ENCODE measurements at regions not wholly inside any gene's neighbourhood (a gene's known extent, or its start where the extent isn't known, plus 50 kb on each side); places are given as distances from the start of the nearest gene placed in this dataset.
"Not testable (repeated sequence)": the region's sequence is repeated elsewhere in the genome, so short reads cannot be mapped to it uniquely, and the experiment has no call there.

- DNase-seq (ENCODE audit: low read depth) = no peak
- H3K4me3 ChIP-seq (ENCODE audit: low read depth, low read length) = no peak overlapping the region
- TF ChIP-seq, protein P1, sequence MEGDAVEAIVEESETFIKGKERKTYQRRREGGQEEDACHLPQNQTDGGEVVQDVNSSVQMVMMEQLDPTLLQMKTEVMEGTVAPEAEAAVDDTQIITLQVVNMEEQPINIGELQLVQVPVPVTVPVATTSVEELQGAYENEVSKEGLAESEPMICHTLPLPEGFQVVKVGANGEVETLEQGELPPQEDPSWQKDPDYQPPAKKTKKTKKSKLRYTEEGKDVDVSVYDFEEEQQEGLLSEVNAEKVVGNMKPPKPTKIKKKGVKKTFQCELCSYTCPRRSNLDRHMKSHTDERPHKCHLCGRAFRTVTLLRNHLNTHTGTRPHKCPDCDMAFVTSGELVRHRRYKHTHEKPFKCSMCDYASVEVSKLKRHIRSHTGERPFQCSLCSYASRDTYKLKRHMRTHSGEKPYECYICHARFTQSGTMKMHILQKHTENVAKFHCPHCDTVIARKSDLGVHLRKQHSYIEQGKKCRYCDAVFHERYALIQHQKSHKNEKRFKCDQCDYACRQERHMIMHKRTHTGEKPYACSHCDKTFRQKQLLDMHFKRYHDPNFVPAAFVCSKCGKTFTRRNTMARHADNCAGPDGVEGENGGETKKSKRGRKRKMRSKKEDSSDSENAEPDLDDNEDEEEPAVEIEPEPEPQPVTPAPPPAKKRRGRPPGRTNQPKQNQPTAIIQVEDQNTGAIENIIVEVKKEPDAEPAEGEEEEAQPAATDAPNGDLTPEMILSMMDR (IDR thresholded peaks at IDR 0.05; ENCODE audit: low read depth, low read length) = no peak
- TF ChIP-seq POLR2A (IDR thresholded peaks at IDR 0.05; ENCODE audit: extremely low read depth, insufficient read length) (no peak), MYC (IDR thresholded peaks at IDR 0.05; ENCODE audit: low read depth, low read length) (no peak)
- TF ChIP-seq, protein P2, sequence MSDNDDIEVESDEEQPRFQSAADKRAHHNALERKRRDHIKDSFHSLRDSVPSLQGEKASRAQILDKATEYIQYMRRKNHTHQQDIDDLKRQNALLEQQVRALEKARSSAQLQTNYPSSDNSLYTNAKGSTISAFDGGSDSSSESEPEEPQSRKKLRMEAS (IDR thresholded peaks at IDR 0.05; ENCODE audit: low read depth, low read length) = no peak
Measured at GRCh38 chr4:147247579-147247978, 233.3 kb upstream of the EDNRA start.

DNA sequence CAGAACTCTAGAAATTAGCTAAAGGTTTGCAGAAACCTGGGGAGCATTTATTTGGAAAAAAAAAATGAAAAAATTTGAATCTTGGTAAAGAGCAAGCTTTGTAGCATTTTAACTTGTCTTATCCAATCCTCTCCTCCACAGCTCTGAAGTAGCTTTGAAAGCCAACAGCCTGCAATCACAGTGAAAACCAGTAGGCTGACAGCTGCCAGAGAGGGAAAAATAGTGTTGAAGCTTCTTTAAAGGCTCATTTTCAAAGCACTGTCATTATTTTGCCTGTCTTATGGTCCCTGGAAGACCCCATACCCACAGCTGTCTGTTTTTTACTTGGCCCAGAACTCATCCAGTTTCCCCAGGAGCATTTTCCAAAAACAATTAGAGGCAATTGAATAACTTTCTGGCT is 230.8 kb upstream of the EDNRA start:
- no peak overlapping the region for H3K4me3 ChIP-seq (ENCODE audit: low read depth, low read length)
- TF ChIP-seq MYC (IDR thresholded peaks at IDR 0.05; ENCODE audit: low read depth, low read length) (no peak), POLR2A (IDR thresholded peaks at IDR 0.05; ENCODE audit: extremely low read depth, insufficient read length) (no peak)
- TF ChIP-seq, protein P1 (IDR thresholded peaks at IDR 0.05; ENCODE audit: low read depth, low read length) = no peak
- TF ChIP-seq, protein P2 (IDR thresholded peaks at IDR 0.05; ENCODE audit: low read depth, low read length) = no peak
- no peak for DNase-seq (ENCODE audit: low read depth)

- DNase-seq (ENCODE audit: low read depth); H3K4me3 ChIP-seq (ENCODE audit: low read depth, low read length): not testable (repeated sequence)
Measured at GRCh38 chr4:147255268-147255667, 225.6 kb upstream of the EDNRA start.

DNA sequence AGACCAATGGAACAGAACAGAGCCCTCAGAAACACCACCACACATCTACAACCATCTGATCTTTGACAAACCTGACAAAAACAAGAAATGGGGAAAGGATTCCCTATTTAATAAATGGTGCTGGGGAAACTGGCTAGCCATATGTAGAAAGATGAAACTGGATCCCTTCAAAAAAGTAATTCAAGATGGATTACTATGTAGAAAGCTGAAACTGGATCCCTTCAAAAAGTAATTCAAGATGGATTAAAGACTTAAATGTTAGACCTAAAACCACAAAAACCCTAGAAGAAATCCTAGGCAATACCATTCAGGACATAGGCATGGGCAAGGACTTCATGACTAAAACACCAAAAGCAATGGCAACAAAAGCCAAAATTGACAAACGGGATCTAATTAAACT is 221.6 kb upstream of the EDNRA start:
- not testable (repeated sequence) for DNase-seq (ENCODE audit: low read depth); H3K4me3 ChIP-seq (ENCODE audit: low read depth, low read length)

DNA sequence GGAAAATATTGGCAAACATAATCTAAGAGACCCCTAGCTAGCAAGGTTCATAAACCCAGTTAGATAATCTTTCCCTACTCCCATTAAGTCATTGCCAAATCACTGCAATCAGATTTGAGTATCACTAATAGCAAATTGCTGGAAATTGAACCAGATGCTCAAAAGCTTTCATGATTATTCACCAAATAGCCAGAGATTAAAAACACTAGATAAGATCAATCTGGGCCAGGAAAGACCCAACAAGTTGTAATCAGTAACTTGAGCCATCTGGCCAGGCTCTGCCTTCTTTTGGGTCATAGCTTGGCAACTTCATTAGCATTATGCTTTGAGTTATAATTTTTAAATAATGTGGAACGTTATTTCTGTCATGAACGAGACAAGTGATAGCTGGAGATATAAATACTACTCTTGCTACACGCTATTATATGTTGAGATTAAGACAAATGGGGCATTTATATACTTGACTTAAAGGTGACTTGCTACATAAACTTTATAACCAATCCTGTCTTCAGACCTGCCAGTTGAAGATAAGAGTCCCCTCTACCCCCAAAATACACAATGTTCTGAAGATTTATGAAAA is 196.6 kb upstream of the EDNRA start:
- TF ChIP-seq POLR2A (IDR thresholded peaks at IDR 0.05; ENCODE audit: extremely low read depth, insufficient read length) (no peak), MYC (IDR thresholded peaks at IDR 0.05; ENCODE audit: low read depth, low read length) (no peak)
- TF ChIP-seq, protein P2 (IDR thresholded peaks at IDR 0.05; ENCODE audit: low read depth, low read length) = no peak
- TF ChIP-seq, protein P1 (IDR thresholded peaks at IDR 0.05; ENCODE audit: low read depth, low read length) = no peak
- no peak overlapping the region for H3K4me3 ChIP-seq (ENCODE audit: low read depth, low read length)
- no peak for DNase-seq (ENCODE audit: low read depth)

GRCh38 chr4:147284935-147285334 is 196.0 kb upstream of the EDNRA start:
- H3K4me3 ChIP-seq (ENCODE audit: low read depth, low read length) = no peak overlapping the region
- TF ChIP-seq, protein P1 (IDR thresholded peaks at IDR 0.05; ENCODE audit: low read depth, low read length) = no peak
- TF ChIP-seq MYC (IDR thresholded peaks at IDR 0.05; ENCODE audit: low read depth, low read length) = no peak
- TF ChIP-seq, protein P2 (IDR thresholded peaks at IDR 0.05; ENCODE audit: low read depth, low read length) = no peak
- no peak for TF ChIP-seq POLR2A (IDR thresholded peaks at IDR 0.05; ENCODE audit: extremely low read depth, insufficient read length)
- DNase-seq (ENCODE audit: low read depth) = no peak

DNA sequence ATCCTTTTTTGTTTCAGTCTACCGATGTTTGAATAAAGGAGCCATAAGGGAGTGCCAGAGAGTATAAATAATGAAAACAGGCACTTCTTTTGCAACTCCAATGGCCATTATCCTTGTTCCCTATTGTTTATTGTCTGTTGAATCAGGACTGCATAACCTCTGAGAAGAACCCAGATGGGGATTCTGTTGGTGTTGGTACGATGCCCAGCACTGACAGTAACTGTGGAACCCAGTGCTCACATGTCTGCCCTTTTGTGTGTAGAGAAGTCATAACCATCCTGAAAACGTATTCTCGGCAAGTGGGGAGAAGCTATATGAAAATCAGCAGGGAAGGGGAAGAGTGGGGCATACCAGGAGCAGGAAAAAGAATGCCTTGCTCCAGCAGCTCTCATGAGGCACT is 195.1 kb upstream of the EDNRA start:
- no peak overlapping the region for H3K4me3 ChIP-seq (ENCODE audit: low read depth, low read length)
- no peak for DNase-seq (ENCODE audit: low read depth)
- TF ChIP-seq MYC (IDR thresholded peaks at IDR 0.05; ENCODE audit: low read depth, low read length) (no peak), POLR2A (IDR thresholded peaks at IDR 0.05; ENCODE audit: extremely low read depth, insufficient read length) (no peak)
- TF ChIP-seq, protein P1 (IDR thresholded peaks at IDR 0.05; ENCODE audit: low read depth, low read length) = no peak
- TF ChIP-seq, protein P2 (IDR thresholded peaks at IDR 0.05; ENCODE audit: low read depth, low read length) = no peak
